Activated CD8-positive, alpha-beta memory T cell treated with anti-CD3 and anti-CD28 coated beads for 36 hours (primary cell): ENCODE measurements at regions not wholly inside any gene's neighbourhood (a gene's known extent, or its start where the extent isn't known, plus 50 kb on each side); places are given as distances from the start of the nearest gene placed in this dataset.
"Not testable (repeated sequence)": the region's sequence is repeated elsewhere in the genome, so short reads cannot be mapped to it uniquely, and the experiment has no call there.

Source experiments
- CTCF ChIA-PET: fragments of 350-600 bp; sonication (Branson Sonifier 250); formaldehyde crosslinking; loops from one replicate; lab custom pipeline; 2021; ENCODE audit warnings: antibody characterized with exemption; lab: Charles Lee
- POLR2A ChIA-PET: fragments of 350-600 bp; sonication (Branson Sonifier 250); formaldehyde crosslinking; loops from one replicate; lab custom pipeline; 2021; ENCODE audit warnings: antibody characterized with exemption; lab: Charles Lee

- POLR2A ChIA-PET = no interaction called here
- CTCF ChIA-PET = no interaction called here
Measured at GRCh38 chr2:237209885-237210284, 124.2 kb downstream of the COPS8 start.

- POLR2A ChIA-PET = no interaction called here
- CTCF ChIA-PET = no interaction called here
Measured at GRCh38 chr2:237210297-237210696, 124.6 kb downstream of the COPS8 start.

- ChIA-PET POLR2A (interaction anchor here (0.5 kb wide), 1 partner anchor 709 kb away, joined by 6 read pairs; no protein-coding TSS in a partner anchor), CTCF (no interaction called here)
Measured at GRCh38 chr2:237210763-237211162, 125.1 kb downstream of the COPS8 start.

GRCh38 chr2:237212356-237213279 lies 126.9 kb downstream of the COPS8 start:
- CTCF ChIA-PET, POLR2A ChIA-PET: not testable (repeated sequence)

GRCh38 chr2:237213315-237214022 lies 127.8 kb downstream of the COPS8 start:
- POLR2A ChIA-PET = no interaction called here
- CTCF ChIA-PET = no interaction called here

- POLR2A ChIA-PET = no interaction called here
Measured at GRCh38 chr2:237214030-237214675, 128.5 kb downstream of the COPS8 start.

GRCh38 chr2:237214963-237215362 lies 129.3 kb downstream of the COPS8 start:
- ChIA-PET CTCF (no interaction called here), POLR2A (no interaction called here)

More at GRCh38 chr2:237214030-237214675, 128.5 kb downstream of the COPS8 start:
- CTCF ChIA-PET = no interaction called here

GRCh38 chr2:237217995-237218616 lies 132.4 kb downstream of the COPS8 start:
- CTCF ChIA-PET = no interaction called here
- POLR2A ChIA-PET = no interaction called here

GRCh38 chr2:237218756-237219155 lies 133.1 kb downstream of the COPS8 start:
- ChIA-PET CTCF (no interaction called here), POLR2A (no interaction called here)

- ChIA-PET POLR2A (no interaction called here), CTCF (no interaction called here)
Measured at GRCh38 chr2:237219826-237220225, 134.1 kb downstream of the COPS8 start.

- POLR2A ChIA-PET = no interaction called here
- CTCF ChIA-PET = no interaction called here
Measured at GRCh38 chr2:237221443-237221842, 135.8 kb downstream of the COPS8 start.

- ChIA-PET POLR2A (no interaction called here), CTCF (no interaction called here)
Measured at GRCh38 chr2:237222178-237222577, 136.5 kb downstream of the COPS8 start.

- ChIA-PET CTCF (no interaction called here), POLR2A (no interaction called here)
Measured at GRCh38 chr2:237222601-237223041, 136.9 kb downstream of the COPS8 start.

- ChIA-PET CTCF (no interaction called here), POLR2A (no interaction called here)
Measured at GRCh38 chr2:237223201-237223861, 137.6 kb downstream of the COPS8 start.

GRCh38 chr2:237227190-237227589 lies 141.5 kb downstream of the COPS8 start:
- CTCF ChIA-PET = no interaction called here
- POLR2A ChIA-PET = no interaction called here

- POLR2A ChIA-PET = no interaction called here
- CTCF ChIA-PET = no interaction called here
Measured at GRCh38 chr2:237227592-237228280, 142.0 kb downstream of the COPS8 start.

- ChIA-PET POLR2A (no interaction called here), CTCF (no interaction called here)
Measured at GRCh38 chr2:237228281-237228625, 142.6 kb downstream of the COPS8 start.

- CTCF ChIA-PET = no interaction called here
- POLR2A ChIA-PET = no interaction called here
Measured at GRCh38 chr2:237229905-237230304, 144.2 kb downstream of the COPS8 start.

- CTCF ChIA-PET = no interaction called here
Measured at GRCh38 chr2:237230355-237230754, 144.7 kb downstream of the COPS8 start.

More at GRCh38 chr2:237230355-237230754, 144.7 kb downstream of the COPS8 start:
- POLR2A ChIA-PET = no interaction called here
